NCI-H1694 treated with DMSO at 0.1 percent for 48 hours (cell line): ENCODE measurements at regions not wholly inside any gene's neighbourhood (a gene's known extent, or its start where the extent isn't known, plus 50 kb on each side); places are given as distances from the start of the nearest gene placed in this dataset.

ENCODE experiments used
- DNase-seq: peaks from one replicate; lab custom pipeline; 2025; lab: John Stamatoyannopoulos, UW

DNA sequence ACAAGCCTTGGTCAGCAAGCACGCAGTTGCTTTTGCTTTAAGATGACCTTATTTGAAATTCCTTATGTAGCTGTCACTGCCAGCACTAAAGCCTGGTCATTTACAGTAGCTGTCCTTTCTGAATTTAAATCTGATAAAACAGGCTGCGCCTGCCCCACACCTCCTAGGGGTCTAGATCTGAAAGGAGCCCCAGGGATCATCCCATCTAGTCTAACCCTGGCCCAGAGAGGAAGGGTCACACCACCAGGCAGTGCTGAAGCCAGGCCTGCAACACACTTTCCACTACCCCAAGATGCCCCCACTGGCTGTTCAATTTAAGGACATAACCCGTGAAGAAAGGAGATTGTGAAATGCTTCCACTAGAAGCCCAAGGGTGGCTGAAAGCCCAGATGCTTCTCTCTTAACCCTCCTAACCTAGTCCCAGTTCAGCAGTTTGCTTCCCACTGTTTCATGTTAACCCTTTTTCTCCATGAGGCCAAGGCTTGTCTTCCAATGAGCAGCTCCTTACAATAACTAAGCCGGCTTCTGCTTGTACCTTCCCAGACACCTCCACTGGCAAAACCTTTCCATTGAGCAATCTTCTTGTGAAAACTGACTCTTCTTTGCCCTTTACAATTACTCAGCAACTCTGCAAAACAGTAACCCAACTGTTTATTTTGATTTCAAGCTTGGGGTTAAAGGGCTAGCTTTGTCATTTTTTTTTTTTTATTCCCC, 198.9 kb upstream of the LPP start:
- no peak for DNase-seq

DNA sequence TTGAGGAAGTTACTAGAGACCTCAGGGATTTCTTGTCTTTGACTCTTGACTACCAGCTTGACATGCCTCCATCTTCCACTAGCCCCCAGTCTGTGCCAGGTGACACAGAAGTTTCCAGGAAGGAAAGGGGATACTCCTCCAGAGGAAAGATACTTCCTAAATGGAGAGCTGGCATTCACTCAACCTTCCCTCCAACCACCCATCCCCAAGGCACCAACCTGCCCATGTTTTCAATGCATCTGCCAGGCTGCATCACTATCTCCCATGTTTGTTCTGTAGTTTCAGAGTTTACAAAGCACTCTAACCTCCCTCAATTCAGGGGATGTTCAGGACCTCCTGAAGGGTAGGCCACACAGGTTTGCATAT, 198.4 kb upstream of the LPP start:
- no peak for DNase-seq

DNA sequence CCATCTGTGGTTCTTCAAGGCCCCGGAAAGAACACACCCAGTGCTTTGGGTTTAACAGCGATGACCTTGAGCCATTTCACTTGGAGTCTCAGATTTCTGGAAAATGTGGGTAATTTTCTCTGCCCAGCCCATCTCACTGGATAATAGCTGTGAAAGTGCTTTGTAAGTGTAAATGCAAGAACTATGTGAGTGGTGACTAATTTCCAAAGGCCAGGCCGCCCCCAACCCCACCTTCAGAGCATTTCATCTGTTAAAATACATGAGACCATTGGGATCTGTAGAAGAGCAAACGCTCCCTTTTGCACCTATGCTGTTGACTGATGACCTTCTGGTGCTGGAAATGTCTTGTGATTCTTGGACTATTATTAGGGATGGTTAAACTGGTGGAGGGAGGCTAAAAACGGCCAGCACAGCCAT, 196.8 kb upstream of the LPP start:
- DNase-seq: no peak

DNA sequence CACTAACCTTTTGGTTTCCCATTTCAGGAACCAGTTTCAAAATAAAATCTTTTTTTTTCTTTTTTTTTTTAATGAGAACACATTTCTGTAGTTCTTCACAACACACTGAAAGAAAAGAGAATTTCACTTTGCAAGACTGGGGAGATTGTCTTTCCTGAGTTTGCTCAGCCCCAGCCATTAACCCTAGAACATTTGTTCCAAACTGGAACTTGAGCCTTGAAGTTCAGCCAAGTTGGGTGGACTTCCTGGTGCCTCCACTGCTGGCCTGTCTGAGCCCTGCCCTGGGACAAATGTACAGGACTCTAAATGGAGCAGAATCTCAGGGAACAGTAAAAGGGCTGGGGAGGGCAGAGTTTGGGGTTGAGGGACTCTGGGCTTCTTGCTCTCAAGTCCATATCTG, 196.4 kb upstream of the LPP start:
- DNase-seq: no peak

DNA sequence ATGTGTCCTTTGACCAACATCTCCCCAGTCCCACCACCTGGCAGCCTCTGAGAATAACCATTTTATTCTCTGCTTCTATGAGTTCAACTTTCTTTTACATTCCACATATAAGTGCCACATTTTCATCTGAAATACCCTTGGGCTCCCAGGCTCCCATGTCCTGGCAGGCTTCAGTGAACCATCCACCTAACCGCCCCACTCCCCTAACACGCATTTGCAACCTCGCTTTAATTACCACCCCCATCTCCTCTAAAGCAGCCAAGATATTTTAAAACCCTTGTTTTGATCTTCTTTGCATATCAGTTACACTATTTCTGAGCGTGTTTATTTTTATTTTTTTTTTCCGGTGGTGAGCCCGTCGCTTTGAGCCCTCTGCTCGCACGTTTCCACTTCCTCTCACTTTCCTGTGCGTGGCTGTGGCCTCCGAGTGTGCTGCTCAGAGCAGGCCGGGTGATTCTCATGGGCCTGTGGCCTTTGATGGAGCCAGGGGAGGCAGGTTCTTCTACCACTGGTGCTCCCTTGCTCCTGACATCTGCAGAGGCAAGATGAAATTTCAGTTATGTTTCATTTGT, 195.4 kb upstream of the LPP start:
- DNase-seq: no peak

DNA sequence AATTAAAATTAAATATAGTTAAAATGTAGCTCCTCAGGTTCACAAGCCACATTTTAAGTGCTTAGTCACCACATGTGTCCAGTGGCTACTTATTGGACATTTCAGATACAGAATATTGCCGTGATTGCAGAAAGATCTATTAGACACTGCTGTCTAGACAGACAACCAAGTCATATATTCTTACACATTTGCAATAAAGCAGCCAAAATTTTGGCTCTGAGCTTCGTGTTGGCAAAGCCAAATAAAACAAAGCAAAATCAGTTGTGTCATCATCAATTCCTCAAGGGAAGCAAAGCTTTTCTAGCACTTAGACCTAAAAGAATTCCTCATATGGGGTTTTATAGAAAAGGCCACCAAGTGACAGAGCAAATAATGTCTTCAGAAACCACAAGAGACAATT, 193.1 kb upstream of the LPP start:
- no peak for DNase-seq

DNA sequence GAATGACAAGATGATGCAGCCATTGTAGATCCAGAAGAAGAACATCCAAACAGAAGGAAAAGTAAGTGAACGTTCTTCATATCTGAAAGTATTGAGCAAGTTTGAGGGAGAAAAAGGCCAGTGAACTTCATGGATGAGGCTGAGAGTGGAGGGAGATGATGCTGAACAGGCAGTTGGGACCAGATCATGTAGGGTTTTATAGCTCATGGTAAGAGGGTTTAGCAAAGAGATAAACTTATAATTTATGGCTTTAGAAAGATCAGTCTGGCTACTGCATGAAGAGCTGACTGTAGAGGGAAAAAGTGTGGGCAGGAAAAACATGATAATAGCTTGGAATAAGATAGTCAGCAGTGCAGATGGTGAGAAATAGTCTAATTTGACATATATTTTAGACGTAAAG, 192.6 kb upstream of the LPP start:
- no peak for DNase-seq

DNA sequence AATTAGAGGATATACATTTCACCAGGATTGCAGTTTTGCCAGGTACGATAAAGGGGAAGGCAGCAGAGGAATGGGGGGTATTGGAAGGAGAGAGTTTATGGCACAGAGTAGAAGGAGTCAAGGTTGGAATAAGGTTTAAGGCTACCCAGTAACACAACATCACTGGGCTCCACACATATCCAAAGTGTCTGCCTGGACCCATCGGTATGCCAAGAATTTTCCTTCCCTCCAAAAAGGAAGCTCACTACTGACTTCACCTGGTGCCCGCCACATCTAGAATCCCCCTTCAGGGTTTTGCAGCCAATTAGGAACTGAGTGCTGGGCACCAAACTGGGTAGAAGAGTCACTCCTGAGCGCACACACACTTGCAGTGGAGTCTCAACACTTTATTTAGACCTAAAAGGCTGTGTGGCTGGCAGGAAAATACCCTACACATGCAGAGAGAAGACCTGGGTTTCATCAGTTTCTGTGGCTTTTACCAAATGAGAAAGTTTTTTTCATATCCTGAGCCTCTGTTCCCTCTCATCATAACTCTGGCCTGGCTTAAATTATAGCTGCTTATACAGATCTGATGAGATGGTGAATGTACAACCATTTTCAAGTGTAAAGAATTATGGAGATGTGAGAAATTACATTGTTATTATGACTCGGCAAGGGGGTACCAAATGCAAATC, 190.8 kb upstream of the LPP start:
- peak; percentile 31 for DNase-seq

DNA sequence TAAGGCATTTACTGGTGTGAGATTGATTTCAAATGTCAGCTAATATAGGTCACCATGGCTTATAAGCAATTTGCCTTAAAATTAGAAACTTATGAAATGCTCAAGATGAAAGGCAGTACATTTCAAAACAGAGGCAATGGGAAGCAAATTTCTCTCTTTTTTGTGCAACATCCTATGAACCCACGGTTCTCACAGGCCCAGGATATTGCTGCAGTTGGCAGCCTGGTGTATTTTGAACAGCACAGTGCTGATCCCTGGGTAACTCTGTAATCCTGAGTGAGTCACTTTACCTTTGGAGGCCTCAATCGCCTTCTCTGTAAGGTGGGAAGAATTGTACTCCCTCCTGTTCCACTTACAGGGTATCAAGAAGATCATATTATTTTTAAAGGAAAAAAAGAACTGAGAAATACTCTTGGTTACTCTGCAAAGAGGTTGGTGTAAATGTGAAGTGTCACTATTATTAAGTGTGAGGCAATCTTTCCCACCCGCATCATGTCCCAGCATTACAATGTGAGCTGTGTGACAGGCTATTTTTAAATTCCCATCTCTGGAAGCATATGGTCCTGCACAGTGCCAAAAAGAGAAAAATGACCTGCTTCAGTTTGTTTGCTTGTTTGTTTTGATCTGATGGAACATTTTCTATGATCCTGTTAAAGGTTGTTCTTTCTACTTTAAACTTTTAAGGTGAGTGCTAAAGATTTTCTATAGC, 190.1 kb upstream of the LPP start:
- DNase-seq: peak; percentile 87

DNA sequence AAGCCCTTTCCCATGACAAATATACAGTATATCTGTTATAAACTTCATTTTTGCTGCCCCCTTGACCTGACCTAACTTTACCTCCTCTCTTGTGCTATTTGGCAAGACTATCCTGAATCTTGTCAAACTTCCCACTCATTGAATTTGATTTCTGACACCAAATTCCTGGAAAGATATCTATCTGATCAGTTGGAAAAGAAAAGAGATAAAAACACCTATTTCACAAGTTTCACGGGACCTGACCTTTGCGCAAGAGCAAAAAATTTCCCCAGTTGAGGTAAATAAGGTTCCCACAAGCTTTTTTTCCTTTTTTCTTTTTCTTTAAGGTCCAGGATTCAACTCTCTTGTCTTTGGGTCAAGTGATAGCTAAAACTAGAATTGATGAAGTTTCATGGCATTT, 189.2 kb upstream of the LPP start:
- DNase-seq: no peak

DNA sequence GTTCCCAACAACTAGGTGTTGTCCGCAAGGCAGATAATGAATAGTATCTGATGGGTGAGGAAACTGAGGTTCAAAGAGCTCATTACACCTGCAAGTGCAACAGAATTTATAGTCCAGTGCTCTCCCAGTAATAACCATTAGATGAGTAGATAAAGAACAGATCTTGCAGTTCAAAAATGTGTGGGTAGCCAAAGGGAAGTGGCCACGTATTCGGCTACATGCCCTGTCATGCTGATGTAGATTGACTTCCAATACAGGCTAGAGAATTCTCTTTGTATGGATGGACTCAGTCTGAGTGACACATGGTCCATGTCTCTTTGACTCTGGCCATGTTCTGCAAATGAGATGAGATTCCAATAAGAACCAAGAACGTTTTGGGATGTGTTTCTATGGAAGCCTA, 187.9 kb upstream of the LPP start:
- peak; percentile 51 for DNase-seq

DNA sequence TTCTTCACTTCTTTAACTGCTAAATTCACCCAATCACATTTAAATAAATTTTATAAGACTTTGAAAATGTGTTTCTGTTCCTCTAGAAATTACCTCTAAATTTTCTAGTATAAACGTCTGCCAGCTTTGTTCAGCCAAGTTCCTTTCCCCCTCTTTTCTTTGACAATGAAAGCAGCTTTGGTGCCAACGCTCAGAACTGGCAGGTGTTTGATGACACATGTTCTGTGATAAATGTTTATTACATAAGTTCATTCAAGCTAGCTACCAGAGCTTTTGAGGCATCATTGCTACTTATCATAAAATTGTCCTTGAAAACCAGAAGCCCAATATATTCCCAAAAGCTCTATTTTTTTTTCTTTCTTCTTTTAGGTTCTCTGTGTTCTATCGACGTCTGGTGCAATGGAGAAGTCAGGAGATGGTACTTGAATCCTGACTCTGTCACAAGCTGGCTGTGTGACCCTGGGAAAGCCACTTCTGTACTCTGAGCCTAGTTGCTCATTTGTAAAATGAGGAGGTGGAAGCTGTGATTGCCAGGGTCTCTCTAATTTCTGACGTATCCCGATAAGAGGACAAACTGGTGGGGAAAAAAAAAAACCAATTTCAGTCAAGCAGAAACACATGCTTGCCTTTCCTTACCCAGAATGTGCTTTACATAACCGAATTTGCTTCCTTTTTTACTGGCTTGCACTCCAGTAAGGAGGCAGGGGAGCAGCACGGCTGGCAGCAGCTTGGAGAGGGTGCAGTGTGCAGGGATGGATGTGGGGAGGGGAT, 187.1 kb upstream of the LPP start:
- DNase-seq: peak; percentile 95

DNA sequence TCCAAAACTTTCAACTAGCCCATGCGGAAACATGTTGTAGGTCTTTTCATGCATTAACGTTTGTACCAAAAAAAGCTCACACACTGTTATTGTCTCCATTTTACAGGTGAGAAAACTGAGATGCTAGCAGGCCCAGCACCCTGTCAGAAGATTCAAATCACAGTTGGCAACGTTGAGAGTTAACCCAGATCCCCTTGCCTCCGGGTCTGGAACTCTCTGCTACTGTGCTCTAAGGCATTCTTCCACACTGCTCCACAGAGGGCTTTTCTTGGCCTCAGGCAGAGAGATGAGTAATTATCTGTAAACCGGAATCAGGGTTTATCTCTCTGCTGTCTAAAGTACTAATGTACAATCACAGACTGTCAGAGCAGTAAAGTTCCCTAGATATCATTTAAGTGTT, 186.0 kb upstream of the LPP start:
- no peak for DNase-seq

DNA sequence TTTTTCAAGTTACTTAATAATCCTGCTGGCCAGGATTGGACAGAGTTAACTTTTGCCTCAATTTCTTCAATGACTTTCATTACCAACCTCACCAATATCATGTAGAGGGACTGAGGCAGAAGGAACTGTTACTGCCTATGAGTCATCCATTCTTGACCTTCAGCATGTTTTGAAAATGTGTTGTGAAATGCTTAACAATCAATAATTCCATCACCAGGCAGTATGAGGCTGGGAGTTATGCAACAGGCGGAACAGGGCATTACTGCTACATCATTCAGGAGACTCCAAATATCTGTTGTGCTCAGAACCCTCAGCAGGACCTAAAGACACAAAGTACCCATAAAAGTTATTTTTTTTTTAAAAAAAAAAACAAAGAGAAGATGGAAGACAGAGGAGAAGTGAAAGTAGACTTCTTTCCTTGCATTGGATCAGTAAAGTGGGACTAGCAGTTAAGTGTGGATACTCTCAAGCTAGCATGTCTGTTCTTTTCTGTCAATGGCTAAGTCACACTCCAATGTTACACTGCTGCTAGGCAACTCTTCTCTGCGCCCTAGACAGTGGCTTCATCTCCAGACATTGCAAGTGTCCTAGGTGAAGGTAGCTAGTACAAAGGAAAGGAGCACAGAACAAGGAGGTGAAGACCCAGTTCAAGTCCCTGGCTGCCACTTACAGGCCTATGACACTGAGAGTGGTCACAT, 184.9 kb upstream of the LPP start:
- no peak for DNase-seq

DNA sequence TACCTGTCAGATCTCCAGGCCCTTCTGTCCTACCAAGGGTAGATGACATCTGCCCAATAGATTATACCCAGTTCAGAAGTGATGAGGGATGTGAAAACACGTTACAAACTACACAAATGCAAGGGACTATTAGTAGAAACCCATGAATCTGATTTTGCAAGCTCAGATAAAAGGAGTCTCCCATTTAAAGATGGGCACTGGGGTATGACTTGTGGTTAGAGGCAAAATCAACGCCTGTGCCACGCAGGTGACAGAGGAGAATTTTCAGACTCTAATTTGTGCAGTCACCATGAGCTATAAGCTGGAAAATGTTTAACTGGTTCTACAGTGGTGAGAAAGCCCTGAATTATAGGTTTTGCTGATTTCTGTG, 184.4 kb upstream of the LPP start:
- DNase-seq: no peak

DNA sequence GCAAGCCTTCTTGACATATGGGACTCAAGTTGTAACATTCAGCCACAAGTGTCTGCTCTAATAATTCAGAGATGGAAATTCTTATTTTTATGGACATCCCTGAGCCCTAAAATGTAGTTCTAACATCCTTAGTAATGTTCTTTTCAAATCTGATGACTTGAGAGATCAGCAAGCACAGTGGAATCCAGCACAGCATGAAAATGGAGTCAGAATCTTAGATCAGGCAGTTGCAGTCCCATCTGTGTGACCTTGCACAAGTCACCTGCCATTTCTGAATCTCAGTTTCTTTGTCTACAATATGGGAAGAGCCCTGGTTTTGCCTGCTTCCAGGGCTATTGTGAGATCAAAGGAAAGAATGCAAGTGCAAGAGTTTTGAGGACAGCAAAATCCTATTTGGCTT, 183.9 kb upstream of the LPP start:
- DNase-seq: no peak

DNA sequence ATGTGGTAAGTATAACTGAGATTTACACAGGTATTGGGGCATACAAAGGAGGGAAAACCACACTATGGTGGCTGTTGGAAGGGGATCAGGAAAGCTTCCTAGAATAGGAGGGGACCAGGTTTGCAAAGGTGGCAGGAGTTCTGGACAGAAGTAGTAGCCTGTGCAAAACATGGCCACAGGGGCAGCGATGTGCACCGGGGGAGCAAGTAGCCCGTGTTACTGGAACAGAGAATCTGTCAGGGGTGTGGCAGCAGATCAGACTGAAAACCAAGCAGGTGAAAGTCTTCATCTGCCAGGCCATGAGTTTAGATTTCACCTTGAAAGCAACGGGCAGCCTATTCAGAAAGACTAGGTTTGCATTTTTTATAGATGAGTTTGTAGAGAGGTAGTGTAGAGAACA, 182.3 kb upstream of the LPP start:
- no peak for DNase-seq

DNA sequence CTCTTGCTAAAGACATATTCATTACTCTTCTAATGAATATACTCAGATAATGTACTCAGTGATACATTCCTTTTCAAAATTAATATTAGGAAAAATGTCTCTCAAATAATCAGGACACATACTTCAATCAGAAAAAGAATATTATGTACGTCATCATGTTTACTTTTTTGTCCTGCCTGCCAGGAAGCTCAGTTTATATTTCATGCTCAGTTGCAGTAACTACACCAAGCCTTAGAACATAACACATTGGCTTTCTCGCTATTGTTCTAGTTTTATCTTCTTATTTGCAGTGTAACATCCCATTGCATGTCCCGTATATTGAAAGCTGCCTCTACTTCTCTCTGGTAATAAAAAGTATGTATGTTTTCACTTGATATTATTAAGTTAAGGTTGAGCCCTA, 181.5 kb upstream of the LPP start:
- DNase-seq: no peak

DNA sequence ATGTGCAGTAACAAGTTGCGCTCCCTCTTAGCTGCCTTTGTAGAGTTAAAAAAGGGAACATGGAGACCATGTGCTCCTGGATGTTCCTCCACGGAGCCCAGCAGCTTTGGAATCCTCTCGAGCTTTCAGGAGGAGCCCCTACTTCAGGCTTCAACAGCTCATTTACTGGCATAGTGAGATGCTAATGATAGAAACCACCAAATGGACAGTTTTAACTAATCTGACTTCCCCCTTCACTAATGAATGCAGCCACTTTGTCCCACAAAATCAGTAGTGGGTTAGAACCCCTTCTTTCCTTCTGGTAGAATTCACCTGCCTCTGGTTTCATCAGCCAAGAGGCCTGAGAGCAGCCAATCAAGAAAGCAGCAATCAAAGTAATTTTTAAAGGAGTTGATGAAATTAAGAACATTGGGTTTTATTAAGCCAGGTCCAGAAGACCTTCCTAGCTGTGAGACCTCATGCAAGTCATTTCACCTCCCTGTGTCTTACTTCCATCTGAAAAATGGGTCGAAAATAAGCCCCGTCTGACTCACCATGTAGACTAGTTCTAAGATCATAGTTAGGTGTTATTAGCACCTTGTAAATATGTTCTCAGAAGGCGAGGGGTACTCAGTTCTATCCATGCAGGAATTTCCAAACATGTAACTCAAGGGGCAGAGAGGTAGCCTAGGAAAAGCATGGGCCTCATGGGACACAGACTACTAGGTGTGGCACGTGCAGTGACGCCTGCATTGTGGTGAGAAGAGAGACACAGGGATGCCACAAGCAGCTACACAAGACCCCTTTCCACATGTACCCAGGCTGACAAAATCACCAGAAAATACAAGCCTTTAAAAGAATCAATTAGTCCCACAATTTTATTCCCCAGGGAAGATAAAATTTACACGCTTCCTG, 179.7 kb upstream of the LPP start:
- DNase-seq: no peak

DNA sequence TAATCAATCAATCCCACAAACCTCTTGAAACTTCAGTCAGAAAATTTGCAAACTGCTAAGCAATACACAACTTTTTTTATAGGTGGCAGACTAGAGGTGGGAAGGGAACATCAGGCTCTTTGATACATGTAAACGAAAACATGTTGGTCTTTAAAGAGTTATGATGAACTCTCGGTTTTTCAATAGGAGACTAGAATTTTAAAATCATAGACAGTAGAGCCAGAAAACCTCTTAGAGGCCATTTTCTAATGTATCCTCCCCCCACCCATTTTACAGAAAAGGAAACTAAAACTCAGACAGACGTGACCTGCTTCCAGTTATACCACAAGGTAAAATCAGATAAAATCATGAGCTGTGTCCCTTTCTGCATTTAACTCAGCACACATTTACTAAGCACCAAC, 179.1 kb upstream of the LPP start:
- DNase-seq: no peak
